ENCODE measurements at regions not wholly inside any gene's neighbourhood (a gene's known extent, or its start where the extent isn't known, plus 50 kb on each side); places are given as distances from the start of the nearest gene placed in this dataset.

DNA sequence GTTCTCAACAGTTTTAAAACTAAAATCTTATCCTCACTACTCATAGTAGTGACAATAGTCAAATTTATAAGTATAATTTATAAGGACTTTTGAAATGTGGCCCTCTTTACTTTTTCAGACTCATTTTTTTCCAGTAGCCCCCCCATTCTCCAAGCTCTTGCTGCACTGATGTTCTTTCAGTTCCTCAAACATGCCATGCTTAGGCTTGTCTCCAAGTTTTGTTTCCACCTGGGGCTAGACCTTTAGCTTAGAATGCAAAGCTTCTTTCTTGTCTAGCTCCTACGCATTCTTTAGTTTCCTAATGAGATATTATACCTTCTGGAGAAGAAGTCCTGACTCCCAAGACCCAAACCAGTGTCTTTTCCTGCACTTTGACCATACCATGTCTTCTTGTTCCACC lies 222.6 kb downstream of the NOL4 start (continued):
- no peak for TF ChIP-seq POLR2AphosphoS5 (IDR thresholded peaks at IDR 0.05; ENCODE audit: low read depth, low read length)
- TF ChIP-seq, protein P1, sequence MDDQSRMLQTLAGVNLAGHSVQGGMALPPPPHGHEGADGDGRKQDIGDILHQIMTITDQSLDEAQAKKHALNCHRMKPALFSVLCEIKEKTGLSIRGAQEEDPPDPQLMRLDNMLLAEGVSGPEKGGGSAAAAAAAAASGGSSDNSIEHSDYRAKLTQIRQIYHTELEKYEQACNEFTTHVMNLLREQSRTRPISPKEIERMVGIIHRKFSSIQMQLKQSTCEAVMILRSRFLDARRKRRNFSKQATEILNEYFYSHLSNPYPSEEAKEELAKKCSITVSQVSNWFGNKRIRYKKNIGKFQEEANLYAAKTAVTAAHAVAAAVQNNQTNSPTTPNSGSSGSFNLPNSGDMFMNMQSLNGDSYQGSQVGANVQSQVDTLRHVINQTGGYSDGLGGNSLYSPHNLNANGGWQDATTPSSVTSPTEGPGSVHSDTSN (IDR thresholded peaks at IDR 0.05): no peak
- no peak for TF ChIP-seq RCOR1 (IDR thresholded peaks at IDR 0.05; ENCODE audit: low read length)
- TF ChIP-seq TCF12 (IDR thresholded peaks at IDR 0.05): no peak

DNA sequence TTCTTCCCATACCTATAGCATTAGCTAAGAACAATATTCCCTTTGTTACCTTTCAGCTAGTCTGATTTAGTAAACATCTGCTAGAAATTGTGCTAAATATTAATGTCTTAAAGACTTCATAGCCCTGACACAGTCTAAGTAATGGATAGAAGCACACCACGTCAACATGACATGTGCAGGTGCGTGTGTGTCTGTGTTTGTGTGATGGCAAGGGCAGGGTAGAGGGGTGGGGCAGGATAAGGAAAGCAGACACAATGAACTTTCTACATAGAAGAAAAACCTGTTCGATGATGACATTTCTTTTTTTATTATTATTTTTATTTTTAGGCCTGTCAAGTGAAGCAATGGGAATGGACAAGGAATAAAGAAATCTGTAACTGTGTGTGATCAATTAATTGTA lies 223.3 kb downstream of the NOL4 start:
- no peak for TF ChIP-seq RFX5 (IDR thresholded peaks at IDR 0.05; ENCODE audit: low read length)
- TF ChIP-seq, protein P2, sequence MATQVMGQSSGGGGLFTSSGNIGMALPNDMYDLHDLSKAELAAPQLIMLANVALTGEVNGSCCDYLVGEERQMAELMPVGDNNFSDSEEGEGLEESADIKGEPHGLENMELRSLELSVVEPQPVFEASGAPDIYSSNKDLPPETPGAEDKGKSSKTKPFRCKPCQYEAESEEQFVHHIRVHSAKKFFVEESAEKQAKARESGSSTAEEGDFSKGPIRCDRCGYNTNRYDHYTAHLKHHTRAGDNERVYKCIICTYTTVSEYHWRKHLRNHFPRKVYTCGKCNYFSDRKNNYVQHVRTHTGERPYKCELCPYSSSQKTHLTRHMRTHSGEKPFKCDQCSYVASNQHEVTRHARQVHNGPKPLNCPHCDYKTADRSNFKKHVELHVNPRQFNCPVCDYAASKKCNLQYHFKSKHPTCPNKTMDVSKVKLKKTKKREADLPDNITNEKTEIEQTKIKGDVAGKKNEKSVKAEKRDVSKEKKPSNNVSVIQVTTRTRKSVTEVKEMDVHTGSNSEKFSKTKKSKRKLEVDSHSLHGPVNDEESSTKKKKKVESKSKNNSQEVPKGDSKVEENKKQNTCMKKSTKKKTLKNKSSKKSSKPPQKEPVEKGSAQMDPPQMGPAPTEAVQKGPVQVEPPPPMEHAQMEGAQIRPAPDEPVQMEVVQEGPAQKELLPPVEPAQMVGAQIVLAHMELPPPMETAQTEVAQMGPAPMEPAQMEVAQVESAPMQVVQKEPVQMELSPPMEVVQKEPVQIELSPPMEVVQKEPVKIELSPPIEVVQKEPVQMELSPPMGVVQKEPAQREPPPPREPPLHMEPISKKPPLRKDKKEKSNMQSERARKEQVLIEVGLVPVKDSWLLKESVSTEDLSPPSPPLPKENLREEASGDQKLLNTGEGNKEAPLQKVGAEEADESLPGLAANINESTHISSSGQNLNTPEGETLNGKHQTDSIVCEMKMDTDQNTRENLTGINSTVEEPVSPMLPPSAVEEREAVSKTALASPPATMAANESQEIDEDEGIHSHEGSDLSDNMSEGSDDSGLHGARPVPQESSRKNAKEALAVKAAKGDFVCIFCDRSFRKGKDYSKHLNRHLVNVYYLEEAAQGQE (IDR thresholded peaks at IDR 0.05; ENCODE audit: low read depth, low read length): no peak
- TF ChIP-seq ELF1 (IDR thresholded peaks at IDR 0.05): no peak
- no peak for TF ChIP-seq CHD2 (IDR thresholded peaks at IDR 0.05; ENCODE audit: low read length, partially characterized antibody)
- TF ChIP-seq RCOR1 (IDR thresholded peaks at IDR 0.05; ENCODE audit: low read length): no peak
- no peak for TF ChIP-seq TEAD4 (IDR thresholded peaks at IDR 0.05; ENCODE audit: borderline replicate concordance, insufficient read depth)
- no peak for TF ChIP-seq SMC3 (IDR thresholded peaks at IDR 0.05; ENCODE audit: low read depth, low read length)
- no peak for TF ChIP-seq JUND (IDR thresholded peaks at IDR 0.05)
- no peak for TF ChIP-seq MEF2A (IDR thresholded peaks at IDR 0.05; ENCODE audit: borderline replicate concordance, low read depth)
- TF ChIP-seq, protein P3, sequence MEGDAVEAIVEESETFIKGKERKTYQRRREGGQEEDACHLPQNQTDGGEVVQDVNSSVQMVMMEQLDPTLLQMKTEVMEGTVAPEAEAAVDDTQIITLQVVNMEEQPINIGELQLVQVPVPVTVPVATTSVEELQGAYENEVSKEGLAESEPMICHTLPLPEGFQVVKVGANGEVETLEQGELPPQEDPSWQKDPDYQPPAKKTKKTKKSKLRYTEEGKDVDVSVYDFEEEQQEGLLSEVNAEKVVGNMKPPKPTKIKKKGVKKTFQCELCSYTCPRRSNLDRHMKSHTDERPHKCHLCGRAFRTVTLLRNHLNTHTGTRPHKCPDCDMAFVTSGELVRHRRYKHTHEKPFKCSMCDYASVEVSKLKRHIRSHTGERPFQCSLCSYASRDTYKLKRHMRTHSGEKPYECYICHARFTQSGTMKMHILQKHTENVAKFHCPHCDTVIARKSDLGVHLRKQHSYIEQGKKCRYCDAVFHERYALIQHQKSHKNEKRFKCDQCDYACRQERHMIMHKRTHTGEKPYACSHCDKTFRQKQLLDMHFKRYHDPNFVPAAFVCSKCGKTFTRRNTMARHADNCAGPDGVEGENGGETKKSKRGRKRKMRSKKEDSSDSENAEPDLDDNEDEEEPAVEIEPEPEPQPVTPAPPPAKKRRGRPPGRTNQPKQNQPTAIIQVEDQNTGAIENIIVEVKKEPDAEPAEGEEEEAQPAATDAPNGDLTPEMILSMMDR (IDR thresholded peaks at IDR 0.05): no peak
- no peak for TF ChIP-seq MXI1 (IDR thresholded peaks at IDR 0.05; ENCODE audit: low read depth, low read length)
- no peak for TF ChIP-seq NRF1 (IDR thresholded peaks at IDR 0.05; ENCODE audit: low read depth, low read length)
- TF ChIP-seq GABPA (IDR thresholded peaks at IDR 0.05; ENCODE audit: low read depth): no peak
- TF ChIP-seq, protein P4, sequence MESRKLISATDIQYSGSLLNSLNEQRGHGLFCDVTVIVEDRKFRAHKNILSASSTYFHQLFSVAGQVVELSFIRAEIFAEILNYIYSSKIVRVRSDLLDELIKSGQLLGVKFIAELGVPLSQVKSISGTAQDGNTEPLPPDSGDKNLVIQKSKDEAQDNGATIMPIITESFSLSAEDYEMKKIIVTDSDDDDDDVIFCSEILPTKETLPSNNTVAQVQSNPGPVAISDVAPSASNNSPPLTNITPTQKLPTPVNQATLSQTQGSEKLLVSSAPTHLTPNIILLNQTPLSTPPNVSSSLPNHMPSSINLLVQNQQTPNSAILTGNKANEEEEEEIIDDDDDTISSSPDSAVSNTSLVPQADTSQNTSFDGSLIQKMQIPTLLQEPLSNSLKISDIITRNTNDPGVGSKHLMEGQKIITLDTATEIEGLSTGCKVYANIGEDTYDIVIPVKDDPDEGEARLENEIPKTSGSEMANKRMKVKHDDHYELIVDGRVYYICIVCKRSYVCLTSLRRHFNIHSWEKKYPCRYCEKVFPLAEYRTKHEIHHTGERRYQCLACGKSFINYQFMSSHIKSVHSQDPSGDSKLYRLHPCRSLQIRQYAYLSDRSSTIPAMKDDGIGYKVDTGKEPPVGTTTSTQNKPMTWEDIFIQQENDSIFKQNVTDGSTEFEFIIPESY (IDR thresholded peaks at IDR 0.05; ENCODE audit: borderline replicate concordance, low read depth): no peak
- TF ChIP-seq GATA2 (CRISPR knock-in tag; IDR thresholded peaks at IDR 0.05): no peak
- no peak for TF ChIP-seq EP300 (IDR thresholded peaks at IDR 0.05; ENCODE audit: borderline replicate concordance in 1 of 2, low read depth in 1 of 2, low read length in 1 of 2)
- TF ChIP-seq FOXJ3 (CRISPR knock-in tag; IDR thresholded peaks at IDR 0.05): no peak
- TF ChIP-seq, protein P5, sequence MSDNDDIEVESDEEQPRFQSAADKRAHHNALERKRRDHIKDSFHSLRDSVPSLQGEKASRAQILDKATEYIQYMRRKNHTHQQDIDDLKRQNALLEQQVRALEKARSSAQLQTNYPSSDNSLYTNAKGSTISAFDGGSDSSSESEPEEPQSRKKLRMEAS (IDR thresholded peaks at IDR 0.05; ENCODE audit: low read depth): no peak
- TF ChIP-seq FOXM1 (IDR thresholded peaks at IDR 0.05; ENCODE audit: low read depth): no peak
- Histone ChIP-seq H4K20me1 (ENCODE audit: insufficient read depth) (no peaks in the 10 kb centered on the region), H3K9me3 (no peaks in the 10 kb centered on the region), H3K79me2 (ENCODE audit: insufficient read depth) (no peaks in the 10 kb centered on the region), H2AFZ (ENCODE audit: low read depth) (no peak overlapping the region), H3K9ac (no peak overlapping the region), H3K4me2 (no peak overlapping the region), H3K27ac (ENCODE audit: low read depth in 2 of 2, low read length in 1 of 2) (no peak overlapping the region), H3K27me3 (ENCODE audit: insufficient read depth) (no peaks in the 10 kb centered on the region), H3K4me1 (ENCODE audit: control insufficient read depth in 1 of 2, insufficient read depth in 2 of 2, low read depth in 1 of 2, low read length in 1 of 2) (no peaks in the 10 kb centered on the region), H3K4me3 (ENCODE audit: low read depth in 2 of 2, low read length in 1 of 2) (no peak overlapping the region), H3K9me2 (no peaks in the 10 kb centered on the region), H3K36me3 (replicated peaks in 1 of 2; ENCODE audit: control insufficient read depth in 1 of 2, insufficient read depth in 2 of 2, low read length in 1 of 2) (no peaks in the 10 kb centered on the region), H3F3A (replicated peaks; ENCODE audit: insufficient read depth) (no peaks in the 10 kb centered on the region)
- ChIA-PET CTCF (no interaction called here), POLR2A (no interaction called here)
- 35% methylated on average over 3 of the region's 3 CpGs for WGBS (ENCODE audit: low lambda C conversion rate)
- DNase-seq: no peak

Data from SK-N-SH (cell line).